ENCODE measurements at regions not wholly inside any gene's neighbourhood (a gene's known extent, or its start where the extent isn't known, plus 50 kb on each side); places are given as distances from the start of the nearest gene placed in this dataset.

GRCh38 chrX:39104745-39105144 lies 303.5 kb downstream of the MID1IP1 start:
- no peaks in the 10 kb centered on the region for H3K79me2 ChIP-seq (ENCODE audit: insufficient read depth, low read depth)
- no peak overlapping the region for H3K4me2 ChIP-seq
- H3K27ac ChIP-seq, result no peak overlapping the region
- no peaks in the 10 kb centered on the region for H3K36me3 ChIP-seq (ENCODE audit: insufficient read depth)
- no peak overlapping the region for H2AFZ ChIP-seq (ENCODE audit: low read depth)
- no peaks in the 10 kb centered on the region for H3K27me3 ChIP-seq (ENCODE audit: insufficient read depth, low read depth)
- no peak overlapping the region for H3K4me3 ChIP-seq (IDR thresholded peaks at IDR 0.05; ENCODE audit: insufficient read depth, low read depth, low read length)
- H3K4me1 ChIP-seq (ENCODE audit: low read depth, poor library complexity, severe bottlenecking), result no peaks in the 10 kb centered on the region
- H3K9ac ChIP-seq, result no peak overlapping the region
- TF ChIP-seq CTCF (conservative IDR thresholded peaks at IDR 0.05; ENCODE audit: low read depth, low read length), result no peak
- no peaks in the 10 kb centered on the region for H4K20me1 ChIP-seq (ENCODE audit: insufficient read depth)

GRCh38 chrX:39112143-39112542 lies 310.9 kb downstream of the MID1IP1 start:
- Histone ChIP-seq H2AFZ (ENCODE audit: low read depth) (no peak overlapping the region), H4K20me1 (ENCODE audit: insufficient read depth) (no peaks in the 10 kb centered on the region), H3K4me2 (no peak overlapping the region), H3K27ac (no peak overlapping the region), H3K27me3 (ENCODE audit: insufficient read depth, low read depth) (no peaks in the 10 kb centered on the region), H3K9ac (no peak overlapping the region), H3K4me1 (ENCODE audit: low read depth, poor library complexity, severe bottlenecking) (no peaks in the 10 kb centered on the region), H3K4me3 (IDR thresholded peaks at IDR 0.05; ENCODE audit: insufficient read depth, low read depth, low read length) (no peak overlapping the region), H3K79me2 (ENCODE audit: insufficient read depth, low read depth) (no peaks in the 10 kb centered on the region), H3K36me3 (ENCODE audit: insufficient read depth) (no peaks in the 10 kb centered on the region)
- no peak for TF ChIP-seq CTCF (conservative IDR thresholded peaks at IDR 0.05; ENCODE audit: low read depth, low read length)

GRCh38 chrX:39115166-39115565 lies 313.9 kb downstream of the MID1IP1 start:
- Histone ChIP-seq H3K4me3 (IDR thresholded peaks at IDR 0.05; ENCODE audit: insufficient read depth, low read depth, low read length) (no peak overlapping the region), H3K27ac (no peak overlapping the region), H4K20me1 (ENCODE audit: insufficient read depth) (no peaks in the 10 kb centered on the region), H3K4me1 (ENCODE audit: low read depth, poor library complexity, severe bottlenecking) (no peaks in the 10 kb centered on the region), H3K36me3 (ENCODE audit: insufficient read depth) (no peaks in the 10 kb centered on the region), H2AFZ (ENCODE audit: low read depth) (no peak overlapping the region), H3K4me2 (no peak overlapping the region), H3K27me3 (ENCODE audit: insufficient read depth, low read depth) (no peaks in the 10 kb centered on the region), H3K79me2 (ENCODE audit: insufficient read depth, low read depth) (no peaks in the 10 kb centered on the region), H3K9ac (no peak overlapping the region)
- TF ChIP-seq CTCF (conservative IDR thresholded peaks at IDR 0.05; ENCODE audit: low read depth, low read length), result no peak

GRCh38 chrX:39117101-39117500 lies 315.8 kb downstream of the MID1IP1 start:
- no peak for TF ChIP-seq CTCF (conservative IDR thresholded peaks at IDR 0.05; ENCODE audit: low read depth, low read length)

More at GRCh38 chrX:39117101-39117500, 315.8 kb downstream of the MID1IP1 start:
- Histone ChIP-seq H3K36me3 (ENCODE audit: insufficient read depth) (no peaks in the 10 kb centered on the region), H3K9ac (no peak overlapping the region), H3K4me2 (no peak overlapping the region), H3K27ac (no peak overlapping the region), H2AFZ (ENCODE audit: low read depth) (no peak overlapping the region), H3K4me3 (IDR thresholded peaks at IDR 0.05; ENCODE audit: insufficient read depth, low read depth, low read length) (no peak overlapping the region), H4K20me1 (ENCODE audit: insufficient read depth) (no peaks in the 10 kb centered on the region), H3K27me3 (ENCODE audit: insufficient read depth, low read depth) (no peaks in the 10 kb centered on the region), H3K4me1 (ENCODE audit: low read depth, poor library complexity, severe bottlenecking) (no peaks in the 10 kb centered on the region), H3K79me2 (ENCODE audit: insufficient read depth, low read depth) (no peaks in the 10 kb centered on the region)
